B cell (primary cell): ENCODE measurements at regions not wholly inside any gene's neighbourhood (a gene's known extent, or its start where the extent isn't known, plus 50 kb on each side); places are given as distances from the start of the nearest gene placed in this dataset.

ENCODE experiments used
- ATAC-seq: fragments of 200-7000 bp; cut with Tn5 transposase; one replicate; pipeline ENCODE4 v1.10.0; 2021; ENCODE audit warnings: low read depth, mild to moderate bottlenecking, moderate number of reproducible peaks, moderate library complexity
- CTCF ChIA-PET: fragments of 350-600 bp; sonication (Branson Sonifier 250); formaldehyde crosslinking; loops from one replicate; lab custom pipeline; 2021; ENCODE audit warnings: antibody characterized with exemption, inconsistent platforms; lab: Charles Lee
- POLR2A ChIA-PET: fragments of 350-600 bp; sonication (Branson Sonifier 250); formaldehyde crosslinking; loops from one replicate; lab custom pipeline; 2021; ENCODE audit warnings: antibody characterized with exemption; lab: Charles Lee
- DNase-seq: peaks from one replicate; pipeline ENCODE4 v3.0.0; 2013
- H2AFZ ChIP-seq: 2 replicates; pipeline ENCODE4 v1.6.1; 2012; ENCODE audit warnings: mild to moderate bottlenecking, low read depth, low read length; ENCODE audit not compliant: insufficient read depth, poor library complexity, severe bottlenecking
- H3K27ac ChIP-seq, 2 donors: 1 replicate in 1 of 2; 2 replicates in 1 of 2; pipeline ENCODE4 v1.5.1; 2012 to 2013; ENCODE audit warnings: low read length in 2 of 2, mild to moderate bottlenecking in 2 of 2, moderate library complexity in 1 of 2
- H3K27me3 ChIP-seq, 4 experiments: fragments of 200-600 bp in 1 of 4; sonication (generic) in 1 of 4; replicated peaks in 1 of 4; 1 replicate in 2 of 4; 2 replicates in 2 of 4; pipeline versions ENCODE4 v1.6.1 to v1.7.0; 2013 to 2016; ENCODE audit warnings: low read length in 3 of 4, mild to moderate bottlenecking in 2 of 4, mixed read lengths in 1 of 4, moderate library complexity in 1 of 4; ENCODE audit not compliant: insufficient read depth in 4 of 4, control insufficient read depth in 3 of 4; ENCODE audit errors: control extremely low read depth in 1 of 4
- H3K36me3 ChIP-seq, 2 experiments: replicated peaks in 1 of 2; 1 replicate in 1 of 2; 2 replicates in 1 of 2; pipeline versions ENCODE4 v1.6.1 to v1.7.1; 2013; ENCODE audit warnings: low read length in 1 of 2; ENCODE audit not compliant: insufficient read depth in 2 of 2, control insufficient read depth in 1 of 2; ENCODE audit errors: control extremely low read depth in 1 of 2, extremely low read depth in 1 of 2
- H3K4me1 ChIP-seq, 2 donors: fragments of 200-600 bp in 1 of 2; sonication (generic) in 1 of 2; 1 replicate in 1 of 2; 2 replicates in 1 of 2; pipeline versions ENCODE4 v1.5.1 to v1.6.1; 2013 to 2017; ENCODE audit warnings: low read length in 2 of 2; ENCODE audit not compliant: control insufficient read depth in 2 of 2, insufficient read depth in 2 of 2
- H3K4me2 ChIP-seq: replicated peaks from 2 replicates; pipeline ENCODE3; 2012; ENCODE audit warnings: mild to moderate bottlenecking, low read depth, low read length; ENCODE audit not compliant: poor library complexity, severe bottlenecking
- H3K4me3 ChIP-seq, 5 experiments: fragments of 200-600 bp in 1 of 5; sonication (generic) in 1 of 5; 1 replicate in 3 of 5; 2 replicates in 2 of 5; pipeline versions ENCODE4 v1.5.1 to v1.7.0; 2011 to 2016; ENCODE audit warnings: low read length in 4 of 5, mild to moderate bottlenecking in 4 of 5, low read depth in 2 of 5, control low read depth in 1 of 5, moderate library complexity in 1 of 5; ENCODE audit not compliant: insufficient read depth in 1 of 5; ENCODE audit errors: control extremely low read depth in 1 of 5, extremely low read depth in 1 of 5
- H3K79me2 ChIP-seq: fragments of 200-600 bp; sonication (generic); one replicate; pipeline ENCODE4 v1.6.0; 2016; ENCODE audit warnings: low read length; ENCODE audit not compliant: control insufficient read depth, insufficient read depth
- H3K9ac ChIP-seq: fragments of 200-600 bp; sonication (generic); 2 replicates; pipeline ENCODE4 v1.6.1; 2017; ENCODE audit warnings: mild to moderate bottlenecking, low read length, moderate library complexity
- H3K9me3 ChIP-seq, 3 donors: one replicate each; pipeline versions ENCODE4 v1.6.1 to v1.7.1; 2013; ENCODE audit warnings: low read length in 2 of 3; ENCODE audit not compliant: control insufficient read depth in 2 of 3, insufficient read depth in 1 of 3; ENCODE audit errors: control extremely low read depth in 1 of 3
- H4K20me1 ChIP-seq: 2 replicates; pipeline ENCODE4 v1.6.0; 2012; ENCODE audit warnings: mild to moderate bottlenecking, low read length; ENCODE audit not compliant: insufficient read depth, control insufficient read depth, poor library complexity, severe bottlenecking
- H3K27ac Mint-ChIP-seq: one replicate; pipeline ENCODE4 v1.8.0; 2021; ENCODE audit warnings: mixed read lengths
- H3K27me3 Mint-ChIP-seq: one replicate; pipeline ENCODE4 v1.8.0; 2021; ENCODE audit warnings: mixed read lengths
- H3K4me1 Mint-ChIP-seq: one replicate; pipeline ENCODE4 v1.8.0; 2021; ENCODE audit warnings: mixed read lengths
- H3K4me3 Mint-ChIP-seq: one replicate; pipeline ENCODE4 v1.8.0; 2021; ENCODE audit warnings: mixed read lengths
- H3K9me3 Mint-ChIP-seq: one replicate; pipeline ENCODE4 v1.8.0; 2022; ENCODE audit warnings: mixed read lengths; ENCODE audit not compliant: insufficient read depth
- EZH2 ChIP-seq: IDR thresholded peaks from 2 replicates; pipeline ENCODE4 v1.6.1; 2012; ENCODE audit warnings: borderline replicate concordance, low read depth, mild to moderate bottlenecking, moderate library complexity, low read length; ENCODE audit not compliant: insufficient read depth, poor library complexity, severe bottlenecking
- WGBS: methylation state at CpG from one replicate; pipeline ENCODE4 v1.1.5; 2013; ENCODE audit warnings: missing lambda C conversion rate; ENCODE audit not compliant: insufficient coverage; 5-methylcytosine and 5-hydroxymethylcytosine counted together
- intact Hi-C: fragments of 100-400 bp; cut with micrococcal nuclease; formaldehyde crosslinking; loops from one replicate; pipeline ENCODE4 v1.10.0; 2022
- TF ChIP-seq, protein P1 (sequence below): fragments of 200-600 bp; IDR thresholded peaks from one replicate; pipeline ENCODE4 v1.8.0; 2022; ENCODE audit warnings: antibody characterized with exemption, mild to moderate bottlenecking

- Histone ChIP-seq H3K9me3 (no peaks in the 10 kb centered on the region), H3K27me3 (no peaks in the 10 kb centered on the region), H3K4me3 (no peak overlapping the region), H3K27ac (no peak overlapping the region), H3K36me3 (no peaks in the 10 kb centered on the region), H3K9ac (no peak overlapping the region), H3K4me2 (no peak overlapping the region), H3K79me2 (no peaks in the 10 kb centered on the region), H4K20me1 (no peaks in the 10 kb centered on the region), H3K4me1 (no peaks in the 10 kb centered on the region), H2AFZ (no peak overlapping the region)
- Mint-ChIP-seq H3K4me3 (no peak overlapping the region), H3K27ac (no peak overlapping the region), H3K9me3 (no peaks in the 10 kb centered on the region), H3K27me3 (no peaks in the 10 kb centered on the region), H3K4me1 (no peaks in the 10 kb centered on the region)
- DNase-seq (no peak), ATAC-seq (no peak)
- intact Hi-C loops, result no loop called here
- ChIA-PET POLR2A (no interaction called here), CTCF (no interaction called here)
- TF ChIP-seq, protein P1, sequence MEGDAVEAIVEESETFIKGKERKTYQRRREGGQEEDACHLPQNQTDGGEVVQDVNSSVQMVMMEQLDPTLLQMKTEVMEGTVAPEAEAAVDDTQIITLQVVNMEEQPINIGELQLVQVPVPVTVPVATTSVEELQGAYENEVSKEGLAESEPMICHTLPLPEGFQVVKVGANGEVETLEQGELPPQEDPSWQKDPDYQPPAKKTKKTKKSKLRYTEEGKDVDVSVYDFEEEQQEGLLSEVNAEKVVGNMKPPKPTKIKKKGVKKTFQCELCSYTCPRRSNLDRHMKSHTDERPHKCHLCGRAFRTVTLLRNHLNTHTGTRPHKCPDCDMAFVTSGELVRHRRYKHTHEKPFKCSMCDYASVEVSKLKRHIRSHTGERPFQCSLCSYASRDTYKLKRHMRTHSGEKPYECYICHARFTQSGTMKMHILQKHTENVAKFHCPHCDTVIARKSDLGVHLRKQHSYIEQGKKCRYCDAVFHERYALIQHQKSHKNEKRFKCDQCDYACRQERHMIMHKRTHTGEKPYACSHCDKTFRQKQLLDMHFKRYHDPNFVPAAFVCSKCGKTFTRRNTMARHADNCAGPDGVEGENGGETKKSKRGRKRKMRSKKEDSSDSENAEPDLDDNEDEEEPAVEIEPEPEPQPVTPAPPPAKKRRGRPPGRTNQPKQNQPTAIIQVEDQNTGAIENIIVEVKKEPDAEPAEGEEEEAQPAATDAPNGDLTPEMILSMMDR, result no peak
- no peak for TF ChIP-seq EZH2
Measured at GRCh38 chrX:98514032-98514431, 1630.3 kb downstream of the RPA4 start.

GRCh38 chrX:98516120-98516519 lies 1632.4 kb downstream of the RPA4 start:
- ChIA-PET POLR2A (no interaction called here), CTCF (no interaction called here)
- H3K27ac ChIP-seq, result no peak overlapping the region
- H3K4me3 ChIP-seq, result no peak overlapping the region
- H2AFZ ChIP-seq, result no peak overlapping the region
- H3K4me2 ChIP-seq, result no peak overlapping the region
- Mint-ChIP-seq H3K27me3 (no peaks in the 10 kb centered on the region), H3K4me3 (no peak overlapping the region), H3K27ac (no peak overlapping the region), H3K4me1 (no peaks in the 10 kb centered on the region), H3K9me3 (no peaks in the 10 kb centered on the region)
- no peaks in the 10 kb centered on the region for H3K27me3 ChIP-seq
- intact Hi-C loops, result no loop called here
- TF ChIP-seq, protein P1, result no peak
- no peaks in the 10 kb centered on the region for H3K36me3 ChIP-seq
- no peaks in the 10 kb centered on the region for H4K20me1 ChIP-seq
- H3K9ac ChIP-seq, result no peak overlapping the region
- H3K9me3 ChIP-seq, result no peaks in the 10 kb centered on the region
- ATAC-seq (no peak), DNase-seq (no peak)
- no CpG with 5 or more reads among the region's 1 CpG for WGBS
- no peaks in the 10 kb centered on the region for H3K79me2 ChIP-seq
- no peaks in the 10 kb centered on the region for H3K4me1 ChIP-seq
